HG03354 (cell line): ENCODE measurements at regions not wholly inside any gene's neighbourhood (a gene's known extent, or its start where the extent isn't known, plus 50 kb on each side); places are given as distances from the start of the nearest gene placed in this dataset.
"Not testable (repeated sequence)": the region's sequence is repeated elsewhere in the genome, so short reads cannot be mapped to it uniquely, and the experiment has no call there.

ENCODE experiments used
- ATAC-seq: cut with Tn5 transposase; IDR thresholded peaks from one replicate; pipeline ENCODE4 v1.9.1; 2021; ENCODE audit warnings: mild to moderate bottlenecking; ENCODE audit not compliant: unreplicated experiment, poor library complexity, severe bottlenecking

- ATAC-seq, result not testable (repeated sequence)
These were observed 350.5 kb upstream of the EMCN start for GRCh38 chr4:100868281-100868680.

GRCh38 chr4:100852326-100852725 is 334.5 kb upstream of the EMCN start:
- ATAC-seq, result no peak

GRCh38 chr4:100849319-100849718 is 331.5 kb upstream of the EMCN start:
- no peak for ATAC-seq

- ATAC-seq, result peak; percentile 80
These were observed 331.0 kb upstream of the EMCN start for GRCh38 chr4:100848841-100849240.

- ATAC-seq, result peak; percentile 85
These were observed 326.1 kb upstream of the EMCN start for GRCh38 chr4:100843910-100844309.

GRCh38 chr4:100842856-100843255 is 325.0 kb upstream of the EMCN start:
- ATAC-seq, result no peak

GRCh38 chr4:100841911-100842310 is 324.1 kb upstream of the EMCN start:
- no peak for ATAC-seq

GRCh38 chr4:100839712-100840111 is 321.9 kb upstream of the EMCN start:
- no peak for ATAC-seq

GRCh38 chr4:100838286-100838685 is 320.5 kb upstream of the EMCN start:
- no peak for ATAC-seq

GRCh38 chr4:100836929-100837328 is 319.1 kb upstream of the EMCN start:
- no peak for ATAC-seq

- no peak for ATAC-seq
These were observed 316.8 kb upstream of the EMCN start for GRCh38 chr4:100834616-100835015.

GRCh38 chr4:100833906-100834305 is 316.1 kb upstream of the EMCN start:
- ATAC-seq, result no peak

GRCh38 chr4:100828986-100829685 is 311.3 kb upstream of the EMCN start:
- no peak for ATAC-seq

- no peak for ATAC-seq
These were observed 310.5 kb upstream of the EMCN start for GRCh38 chr4:100828364-100828763.

- ATAC-seq, result no peak
These were observed 309.9 kb upstream of the EMCN start for GRCh38 chr4:100827756-100828155.

- ATAC-seq, result no peak
These were observed 309.2 kb upstream of the EMCN start for GRCh38 chr4:100826808-100827548.

- ATAC-seq, result no peak
These were observed 308.2 kb upstream of the EMCN start for GRCh38 chr4:100826067-100826466.

GRCh38 chr4:100823993-100824323 is 306.1 kb upstream of the EMCN start:
- peak; percentile 15 for ATAC-seq

GRCh38 chr4:100823066-100823992 is 305.5 kb upstream of the EMCN start:
- ATAC-seq, result peak; percentile 80

- ATAC-seq, result no peak
These were observed 302.4 kb upstream of the EMCN start for GRCh38 chr4:100820249-100820648.
